ENCODE measurements at regions not wholly inside any gene's neighbourhood (a gene's known extent, or its start where the extent isn't known, plus 50 kb on each side); places are given as distances from the start of the nearest gene placed in this dataset.

DNA sequence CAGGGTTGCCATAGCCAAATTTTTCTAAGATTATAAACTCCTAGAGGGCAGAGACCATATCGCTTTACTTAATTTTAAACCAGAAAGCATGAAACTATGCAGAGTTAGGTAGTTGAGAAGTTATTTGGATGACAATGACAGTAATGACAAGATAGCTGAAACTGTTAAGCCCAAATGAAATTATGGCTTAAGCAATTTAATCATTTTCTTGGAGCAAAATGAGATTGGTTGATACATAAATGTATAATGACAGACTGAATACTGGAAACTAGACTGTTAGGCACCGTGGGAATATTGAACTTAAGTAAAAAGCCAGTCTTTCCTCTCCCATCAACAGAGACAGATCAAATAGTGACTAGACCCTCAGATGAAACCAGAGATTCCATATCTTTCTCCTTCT lies 670.3 kb upstream of the NRSN1 start:
- no peak for DNase-seq
- no peaks in the 10 kb centered on the region for H3K27me3 ChIP-seq (replicated peaks)
- no peak overlapping the region for H3K27ac ChIP-seq
- TF ChIP-seq, protein P1, sequence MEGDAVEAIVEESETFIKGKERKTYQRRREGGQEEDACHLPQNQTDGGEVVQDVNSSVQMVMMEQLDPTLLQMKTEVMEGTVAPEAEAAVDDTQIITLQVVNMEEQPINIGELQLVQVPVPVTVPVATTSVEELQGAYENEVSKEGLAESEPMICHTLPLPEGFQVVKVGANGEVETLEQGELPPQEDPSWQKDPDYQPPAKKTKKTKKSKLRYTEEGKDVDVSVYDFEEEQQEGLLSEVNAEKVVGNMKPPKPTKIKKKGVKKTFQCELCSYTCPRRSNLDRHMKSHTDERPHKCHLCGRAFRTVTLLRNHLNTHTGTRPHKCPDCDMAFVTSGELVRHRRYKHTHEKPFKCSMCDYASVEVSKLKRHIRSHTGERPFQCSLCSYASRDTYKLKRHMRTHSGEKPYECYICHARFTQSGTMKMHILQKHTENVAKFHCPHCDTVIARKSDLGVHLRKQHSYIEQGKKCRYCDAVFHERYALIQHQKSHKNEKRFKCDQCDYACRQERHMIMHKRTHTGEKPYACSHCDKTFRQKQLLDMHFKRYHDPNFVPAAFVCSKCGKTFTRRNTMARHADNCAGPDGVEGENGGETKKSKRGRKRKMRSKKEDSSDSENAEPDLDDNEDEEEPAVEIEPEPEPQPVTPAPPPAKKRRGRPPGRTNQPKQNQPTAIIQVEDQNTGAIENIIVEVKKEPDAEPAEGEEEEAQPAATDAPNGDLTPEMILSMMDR (IDR thresholded peaks at IDR 0.05; ENCODE audit: low read depth, low read length, missing control alignments) = no peak
- in situ Hi-C loops (cut with HindIII; ENCODE audit: low pct_ligation_motif_present, low sequenced_read_pairs) = no loop called here
- no peaks in the 10 kb centered on the region for H3K36me3 ChIP-seq (replicated peaks)
- no peak overlapping the region for H3K4me3 ChIP-seq (ENCODE audit: low read depth, low read length)

DNA sequence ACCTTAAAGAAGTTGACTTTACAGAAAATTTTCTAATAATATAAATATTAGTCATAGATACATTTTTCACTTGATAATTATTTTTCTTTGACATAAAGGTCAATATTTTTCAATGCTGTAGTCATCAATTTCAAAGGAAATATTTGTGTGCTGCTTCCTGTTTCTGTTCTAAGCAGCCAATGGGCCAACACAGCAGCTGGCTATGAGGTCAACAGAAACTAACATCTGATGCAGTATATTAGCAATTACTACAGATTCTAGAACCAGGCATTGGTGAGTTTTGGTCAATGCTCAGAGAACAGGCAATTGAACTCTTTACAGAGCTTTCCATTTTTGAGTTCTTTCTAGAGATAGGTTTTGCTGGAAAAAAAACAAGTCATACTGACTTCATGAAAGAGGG lies 669.6 kb upstream of the NRSN1 start:
- TF ChIP-seq, protein P1 (IDR thresholded peaks at IDR 0.05; ENCODE audit: low read depth, low read length, missing control alignments) = no peak
- Histone ChIP-seq H3K36me3 (replicated peaks) (no peaks in the 10 kb centered on the region), H3K27ac (no peak overlapping the region), H3K27me3 (replicated peaks) (no peaks in the 10 kb centered on the region), H3K4me3 (ENCODE audit: low read depth, low read length) (no peak overlapping the region)
- in situ Hi-C loops (cut with HindIII; ENCODE audit: low pct_ligation_motif_present, low sequenced_read_pairs) = no loop called here
- DNase-seq = peak; percentile 25

GRCh38 chr6:23457321-23457720 lies 668.7 kb upstream of the NRSN1 start:
- Histone ChIP-seq H3K36me3 (replicated peaks) (no peaks in the 10 kb centered on the region), H3K27ac (no peak overlapping the region), H3K4me3 (ENCODE audit: low read depth, low read length) (no peak overlapping the region), H3K27me3 (replicated peaks) (no peaks in the 10 kb centered on the region)
- no peak for DNase-seq
- in situ Hi-C loops (cut with HindIII; ENCODE audit: low pct_ligation_motif_present, low sequenced_read_pairs) = no loop called here
- TF ChIP-seq, protein P1 (IDR thresholded peaks at IDR 0.05; ENCODE audit: low read depth, low read length, missing control alignments) = no peak

- H3K36me3 ChIP-seq (replicated peaks) = no peaks in the 10 kb centered on the region
- H3K4me3 ChIP-seq (ENCODE audit: low read depth, low read length) = no peak overlapping the region
- no peaks in the 10 kb centered on the region for H3K27me3 ChIP-seq (replicated peaks)
- no peak for DNase-seq
- TF ChIP-seq, protein P1 (IDR thresholded peaks at IDR 0.05; ENCODE audit: low read depth, low read length, missing control alignments) = no peak
- in situ Hi-C loops (cut with HindIII; ENCODE audit: low pct_ligation_motif_present, low sequenced_read_pairs) = no loop called here
- H3K27ac ChIP-seq = no peak overlapping the region
These were observed 660.1 kb upstream of the NRSN1 start for GRCh38 chr6:23465912-23466311.

GRCh38 chr6:23477586-23477985 lies 648.4 kb upstream of the NRSN1 start:
- no peak overlapping the region for H3K27ac ChIP-seq
- no peaks in the 10 kb centered on the region for H3K36me3 ChIP-seq (replicated peaks)
- in situ Hi-C loops (cut with HindIII; ENCODE audit: low pct_ligation_motif_present, low sequenced_read_pairs) = no loop called here
- no peak for DNase-seq
- H3K4me3 ChIP-seq (ENCODE audit: low read depth, low read length) = no peak overlapping the region
- H3K27me3 ChIP-seq (replicated peaks) = no peaks in the 10 kb centered on the region
- TF ChIP-seq, protein P1 (IDR thresholded peaks at IDR 0.05; ENCODE audit: low read depth, low read length, missing control alignments) = no peak

DNA sequence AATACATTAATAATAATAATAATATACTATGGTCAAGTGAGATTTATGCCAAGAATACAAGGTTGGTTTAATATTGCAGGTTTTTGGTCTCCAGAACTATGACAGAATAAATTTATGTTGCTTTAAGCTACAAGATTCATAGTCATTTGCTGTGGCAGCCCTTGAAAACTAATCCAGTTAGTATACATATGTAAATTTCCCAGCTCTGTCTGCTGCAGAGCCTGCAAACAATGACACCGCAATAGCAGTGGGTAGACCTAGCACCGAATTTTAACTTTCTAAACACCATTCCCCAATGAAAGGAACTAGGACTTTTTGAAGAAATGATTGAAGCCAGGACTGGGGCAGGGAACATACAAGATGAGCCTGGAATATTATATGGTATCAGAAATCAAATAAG lies 647.7 kb upstream of the NRSN1 start:
- Histone ChIP-seq H3K27me3 (replicated peaks) (no peaks in the 10 kb centered on the region), H3K36me3 (replicated peaks) (no peaks in the 10 kb centered on the region), H3K27ac (no peak overlapping the region), H3K4me3 (ENCODE audit: low read depth, low read length) (no peak overlapping the region)
- TF ChIP-seq, protein P1 (IDR thresholded peaks at IDR 0.05; ENCODE audit: low read depth, low read length, missing control alignments) = no peak
- DNase-seq = no peak
- in situ Hi-C loops (cut with HindIII; ENCODE audit: low pct_ligation_motif_present, low sequenced_read_pairs) = no loop called here
